HEK293T (cell line): ENCODE measurements at regions not wholly inside any gene's neighbourhood (a gene's known extent, or its start where the extent isn't known, plus 50 kb on each side); places are given as distances from the start of the nearest gene placed in this dataset.

ENCODE experiments used
- ARNT ChIP-seq: fragments of 450-650 bp; IDR thresholded peaks from 2 replicates; pipeline ENCODE4 v1.6.1; 2017; ENCODE audit warnings: mild to moderate bottlenecking
- BHLHE40 ChIP-seq: fragments of 450-650 bp; IDR thresholded peaks from 2 replicates; pipeline ENCODE4 v1.6.1; 2016; ENCODE audit warnings: mild to moderate bottlenecking, moderate library complexity, borderline replicate concordance
- CTBP1 ChIP-seq: fragments of 450-650 bp; IDR thresholded peaks from 2 replicates; pipeline ENCODE4 v1.6.1; 2016; ENCODE audit warnings: borderline replicate concordance
- ELF4 ChIP-seq: fragments of 450-650 bp; IDR thresholded peaks from 2 replicates; pipeline ENCODE4 v1.6.1; 2017; ENCODE audit warnings: antibody characterized with exemption
- FOXK2 ChIP-seq: fragments of 450-650 bp; IDR thresholded peaks from 2 replicates; pipeline ENCODE4 v1.6.1; 2016; ENCODE audit warnings: mild to moderate bottlenecking
- FOXM1 ChIP-seq: fragments of 450-650 bp; IDR thresholded peaks from 2 replicates; pipeline ENCODE4 v1.6.1; 2017; ENCODE audit warnings: mild to moderate bottlenecking, borderline replicate concordance
- LEF1 ChIP-seq: fragments of 450-650 bp; IDR thresholded peaks from 2 replicates; pipeline ENCODE4 v1.6.1; 2017; ENCODE audit warnings: mild to moderate bottlenecking, borderline replicate concordance
- SP1 ChIP-seq: fragments of 450-650 bp; IDR thresholded peaks from 2 replicates; pipeline ENCODE4 v1.6.1; 2017
- SUZ12 ChIP-seq: fragments of 450-650 bp; IDR thresholded peaks from 2 replicates; pipeline ENCODE4 v1.6.1; 2016; ENCODE audit warnings: mild to moderate bottlenecking
- TARDBP ChIP-seq: fragments of 450-650 bp; IDR thresholded peaks from 2 replicates; pipeline ENCODE4 v1.6.1; 2016
- TF ChIP-seq, protein P1 (sequence below): fragments of 450-650 bp; IDR thresholded peaks from 2 replicates; pipeline ENCODE4 v1.6.1; 2016

DNA sequence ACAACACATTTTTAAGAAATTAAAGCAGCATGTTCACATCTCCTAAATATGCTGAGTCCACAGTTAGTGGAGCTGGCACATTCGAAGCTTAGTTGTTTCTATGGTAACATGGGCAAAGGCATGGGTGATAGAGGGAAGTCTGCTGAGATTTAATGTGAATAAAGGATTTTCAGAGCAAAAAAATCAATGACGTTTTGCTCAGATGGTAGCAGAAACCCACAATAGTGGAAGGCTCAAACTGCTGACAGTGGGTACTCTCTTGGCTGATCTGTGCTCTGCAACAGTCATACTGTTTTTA, 795.1 kb upstream of the ARPP21 start:
- no peak for TF ChIP-seq SUZ12
- no peak for TF ChIP-seq ELF4
- TF ChIP-seq SP1: no peak
- no peak for TF ChIP-seq LEF1
- TF ChIP-seq ARNT: no peak
- TF ChIP-seq, protein P1, sequence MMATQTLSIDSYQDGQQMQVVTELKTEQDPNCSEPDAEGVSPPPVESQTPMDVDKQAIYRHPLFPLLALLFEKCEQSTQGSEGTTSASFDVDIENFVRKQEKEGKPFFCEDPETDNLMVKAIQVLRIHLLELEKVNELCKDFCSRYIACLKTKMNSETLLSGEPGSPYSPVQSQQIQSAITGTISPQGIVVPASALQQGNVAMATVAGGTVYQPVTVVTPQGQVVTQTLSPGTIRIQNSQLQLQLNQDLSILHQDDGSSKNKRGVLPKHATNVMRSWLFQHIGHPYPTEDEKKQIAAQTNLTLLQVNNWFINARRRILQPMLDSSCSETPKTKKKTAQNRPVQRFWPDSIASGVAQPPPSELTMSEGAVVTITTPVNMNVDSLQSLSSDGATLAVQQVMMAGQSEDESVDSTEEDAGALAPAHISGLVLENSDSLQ: no peak
- TF ChIP-seq CTBP1: no peak
- no peak for TF ChIP-seq FOXM1
- TF ChIP-seq BHLHE40: no peak
- TF ChIP-seq FOXK2: no peak
- no peak for TF ChIP-seq TARDBP
